ENCODE measurements at regions not wholly inside any gene's neighbourhood (a gene's known extent, or its start where the extent isn't known, plus 50 kb on each side); places are given as distances from the start of the nearest gene placed in this dataset.

- Histone ChIP-seq H3K27me3 (no peaks in the 10 kb centered on the region), H3K4me1 (peaks cover 86% of the 10 kb centered on the region), H3K27ac (no peak overlapping the region), H4K20me1 (no peaks in the 10 kb centered on the region), H3K4me3 (no peak overlapping the region), H3K9ac (no peak overlapping the region), H3K4me2 (peak overlapping the region; percentile 6; the same call in 1 of the 2 replicates), H3K9me3 (no peaks in the 10 kb centered on the region), H3K36me3 (no peaks in the 10 kb centered on the region)
- TF ChIP-seq Cebpa-rat (IDR thresholded peaks at IDR 0.05): no peak
These were observed 64.0 kb upstream of the RUNX3 start for GRCh38 chr1:24993871-24994580.

- no peaks in the 10 kb centered on the region for H4K20me1 ChIP-seq
- H3K4me1 ChIP-seq: peaks cover 73% of the 10 kb centered on the region
- no peak overlapping the region for H3K4me3 ChIP-seq
- H3K9me3 ChIP-seq: no peaks in the 10 kb centered on the region
- no peaks in the 10 kb centered on the region for H3K36me3 ChIP-seq
- no peak for TF ChIP-seq Cebpa-rat (IDR thresholded peaks at IDR 0.05)
- H3K9ac ChIP-seq: 0 out of 2 replicates have a peak overlapping the region, but pooled peaks have one; percentile 3
- H3K27me3 ChIP-seq: no peaks in the 10 kb centered on the region
- no peak overlapping the region for H3K27ac ChIP-seq
- H3K4me2 ChIP-seq: peak overlapping the region; percentile 62
These were observed 62.7 kb upstream of the RUNX3 start for GRCh38 chr1:24992761-24993211.

- Histone ChIP-seq H3K27me3 (no peaks in the 10 kb centered on the region), H3K4me3 (no peak overlapping the region), H3K4me2 (peak overlapping the region; percentile 62), H3K4me1 (peaks cover 68% of the 10 kb centered on the region), H4K20me1 (no peaks in the 10 kb centered on the region), H3K9ac (0 out of 2 replicates have a peak overlapping the region, but pooled peaks have one; percentile 3), H3K9me3 (no peaks in the 10 kb centered on the region), H3K36me3 (no peaks in the 10 kb centered on the region), H3K27ac (no peak overlapping the region)
- no peak for TF ChIP-seq Cebpa-rat (IDR thresholded peaks at IDR 0.05)
These were observed 62.2 kb upstream of the RUNX3 start for GRCh38 chr1:24992124-24992760.

GRCh38 chr1:24991697-24992096, 61.6 kb upstream of the RUNX3 start:
- no peak overlapping the region for H3K9ac ChIP-seq
- H3K4me3 ChIP-seq: no peak overlapping the region
- H3K4me1 ChIP-seq: peaks cover 62% of the 10 kb centered on the region
- H3K36me3 ChIP-seq: no peaks in the 10 kb centered on the region
- 0 out of 2 replicates have a peak overlapping the region, but pooled peaks have one; percentile 42 for H3K4me2 ChIP-seq
- no peak overlapping the region for H3K27ac ChIP-seq
- H3K9me3 ChIP-seq: no peaks in the 10 kb centered on the region
- no peaks in the 10 kb centered on the region for H3K27me3 ChIP-seq
- TF ChIP-seq Cebpa-rat (IDR thresholded peaks at IDR 0.05): no peak
- H4K20me1 ChIP-seq: no peaks in the 10 kb centered on the region

GRCh38 chr1:24990779-24991641, 60.9 kb upstream of the RUNX3 start:
- no peak for TF ChIP-seq Cebpa-rat (IDR thresholded peaks at IDR 0.05)

GRCh38 chr1:24990136-24990535, 60.1 kb upstream of the RUNX3 start:
- Histone ChIP-seq H3K9me3 (no peaks in the 10 kb centered on the region), H3K27ac (no peak overlapping the region), H3K36me3 (no peaks in the 10 kb centered on the region), H4K20me1 (no peaks in the 10 kb centered on the region), H3K27me3 (no peaks in the 10 kb centered on the region), H3K4me3 (no peak overlapping the region), H3K9ac (no peak overlapping the region), H3K4me2 (peak overlapping the region; percentile 42; the same call in 1 of the 2 replicates), H3K4me1 (peaks cover 47% of the 10 kb centered on the region)
- no peak for TF ChIP-seq Cebpa-rat (IDR thresholded peaks at IDR 0.05)

More at GRCh38 chr1:24990779-24991641, 60.9 kb upstream of the RUNX3 start:
- Histone ChIP-seq H3K4me2 (peak overlapping the region; percentile 42), H3K27me3 (no peaks in the 10 kb centered on the region), H3K36me3 (no peaks in the 10 kb centered on the region), H3K9ac (no peak overlapping the region), H3K9me3 (no peaks in the 10 kb centered on the region), H3K4me1 (peaks cover 56% of the 10 kb centered on the region), H3K27ac (no peak overlapping the region), H4K20me1 (no peaks in the 10 kb centered on the region), H3K4me3 (no peak overlapping the region)

- no peak overlapping the region for H3K9ac ChIP-seq
- no peak overlapping the region for H3K4me2 ChIP-seq
- H3K4me1 ChIP-seq: peaks cover 41% of the 10 kb centered on the region
- no peak overlapping the region for H3K4me3 ChIP-seq
- no peaks in the 10 kb centered on the region for H3K27me3 ChIP-seq
- H4K20me1 ChIP-seq: no peaks in the 10 kb centered on the region
- no peak overlapping the region for H3K27ac ChIP-seq
- H3K9me3 ChIP-seq: no peaks in the 10 kb centered on the region
- no peaks in the 10 kb centered on the region for H3K36me3 ChIP-seq
- no peak for TF ChIP-seq Cebpa-rat (IDR thresholded peaks at IDR 0.05)
These were observed 59.0 kb upstream of the RUNX3 start for GRCh38 chr1:24989082-24989481.

- no peaks in the 10 kb centered on the region for H4K20me1 ChIP-seq
- no peaks in the 10 kb centered on the region for H3K36me3 ChIP-seq
- H3K9me3 ChIP-seq: no peaks in the 10 kb centered on the region
- peaks cover 36% of the 10 kb centered on the region for H3K4me1 ChIP-seq
- no peak overlapping the region for H3K27ac ChIP-seq
- no peaks in the 10 kb centered on the region for H3K27me3 ChIP-seq
- H3K4me3 ChIP-seq: no peak overlapping the region
- H3K4me2 ChIP-seq: no peak overlapping the region
- no peak overlapping the region for H3K9ac ChIP-seq
- TF ChIP-seq Cebpa-rat (IDR thresholded peaks at IDR 0.05): no peak
These were observed 58.5 kb upstream of the RUNX3 start for GRCh38 chr1:24988558-24988912.

GRCh38 chr1:24987875-24988557, 57.9 kb upstream of the RUNX3 start:
- no peak for TF ChIP-seq Cebpa-rat (IDR thresholded peaks at IDR 0.05)
- Histone ChIP-seq H4K20me1 (no peaks in the 10 kb centered on the region), H3K4me2 (no peak overlapping the region), H3K27ac (no peak overlapping the region), H3K9me3 (no peaks in the 10 kb centered on the region), H3K4me3 (no peak overlapping the region), H3K27me3 (no peaks in the 10 kb centered on the region), H3K36me3 (no peaks in the 10 kb centered on the region), H3K9ac (no peak overlapping the region), H3K4me1 (peaks cover 31% of the 10 kb centered on the region)

Data from BLaER1 (cell line).